Type B pancreatic cell (in vitro differentiated cells): ENCODE measurements at regions not wholly inside any gene's neighbourhood (a gene's known extent, or its start where the extent isn't known, plus 50 kb on each side); places are given as distances from the start of the nearest gene placed in this dataset.

ENCODE experiments used
- DNase-seq: peaks from one replicate; pipeline ENCODE4 v3.0.0; 2021; ENCODE audit warnings: mixed read lengths; ENCODE audit not compliant: unreplicated experiment; ENCODE audit errors: extremely low spot score
- H3K27ac Mint-ChIP-seq: 2 replicates; pipeline ENCODE4 v1.8.0; 2021; ENCODE audit warnings: mild to moderate bottlenecking, mixed read lengths
- H3K27me3 Mint-ChIP-seq: 2 replicates; pipeline ENCODE4 v1.8.0; 2021; ENCODE audit warnings: mixed read lengths
- H3K36me3 Mint-ChIP-seq: 2 replicates; pipeline ENCODE4 v1.8.0; 2021; ENCODE audit warnings: mixed read lengths
- H3K4me1 Mint-ChIP-seq: one replicate; pipeline ENCODE4 v1.8.0; 2021; ENCODE audit warnings: mixed read lengths; ENCODE audit not compliant: unreplicated experiment
- H3K4me3 Mint-ChIP-seq: 2 replicates; pipeline ENCODE4 v1.8.0; 2021; ENCODE audit warnings: mild to moderate bottlenecking, mixed read lengths
- H3K9me3 Mint-ChIP-seq: 2 replicates; pipeline ENCODE4 v1.8.0; 2021; ENCODE audit warnings: mixed read lengths
- CTCF ChIP-seq: fragments of 200-600 bp; sonication (generic); conservative IDR thresholded peaks from 2 replicates; pipeline ENCODE4 v1.5.0; 2021; ENCODE audit warnings: antibody characterized with exemption, mild to moderate bottlenecking

DNA sequence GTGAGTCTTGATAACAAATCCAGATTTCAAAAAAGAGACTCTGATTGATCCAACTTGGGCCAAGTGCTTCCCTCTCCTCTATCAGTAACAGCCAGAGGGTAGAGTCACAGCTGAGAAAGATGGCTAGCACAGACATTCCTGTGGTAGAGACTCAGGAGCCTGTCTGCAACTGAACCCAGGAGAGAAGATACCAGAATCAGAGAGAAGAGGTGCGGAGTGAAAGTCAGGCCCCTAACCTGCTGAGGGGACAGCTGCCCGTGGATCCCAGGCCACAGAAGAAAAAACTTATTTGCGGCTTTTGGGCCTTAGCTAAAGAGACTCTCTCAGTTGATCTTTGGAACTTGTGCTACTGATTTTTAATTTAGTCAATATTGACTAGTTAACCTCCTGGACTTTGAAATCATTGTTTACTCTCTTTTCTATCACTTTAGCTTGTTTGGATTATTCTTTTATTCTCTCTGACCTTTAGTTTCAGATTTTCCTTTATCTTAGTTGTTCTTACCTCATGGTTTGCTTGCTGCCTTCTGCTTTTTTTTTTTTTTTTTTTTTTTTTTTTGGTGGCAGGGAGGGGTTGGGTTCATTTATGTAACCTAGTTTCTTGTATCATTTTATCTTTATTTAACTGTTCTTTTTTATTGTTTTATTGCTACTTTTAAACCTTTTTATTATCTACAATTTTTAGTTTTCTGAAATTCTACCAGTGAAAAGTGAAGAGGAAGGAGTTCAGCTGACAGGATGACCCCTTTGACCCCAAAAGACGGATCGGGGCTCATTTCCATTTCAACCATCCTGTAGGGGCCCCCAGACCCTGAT is 154.9 kb upstream of the KRR1 start:
- Mint-ChIP-seq H3K36me3 (no peaks in the 10 kb centered on the region), H3K9me3 (peaks cover 4% of the 10 kb centered on the region), H3K4me3 (no peak overlapping the region), H3K4me1 (peaks cover 9% of the 10 kb centered on the region), H3K27ac (peak overlapping the region; percentile 52), H3K27me3 (no peaks in the 10 kb centered on the region)
- TF ChIP-seq CTCF: no peak
- DNase-seq: no peak

- Mint-ChIP-seq H3K27ac (no peak overlapping the region), H3K4me1 (peaks cover 9% of the 10 kb centered on the region)
- no peak for DNase-seq
These were observed 153.8 kb upstream of the KRR1 start for GRCh38 chr12:75665216-75665615.

DNA sequence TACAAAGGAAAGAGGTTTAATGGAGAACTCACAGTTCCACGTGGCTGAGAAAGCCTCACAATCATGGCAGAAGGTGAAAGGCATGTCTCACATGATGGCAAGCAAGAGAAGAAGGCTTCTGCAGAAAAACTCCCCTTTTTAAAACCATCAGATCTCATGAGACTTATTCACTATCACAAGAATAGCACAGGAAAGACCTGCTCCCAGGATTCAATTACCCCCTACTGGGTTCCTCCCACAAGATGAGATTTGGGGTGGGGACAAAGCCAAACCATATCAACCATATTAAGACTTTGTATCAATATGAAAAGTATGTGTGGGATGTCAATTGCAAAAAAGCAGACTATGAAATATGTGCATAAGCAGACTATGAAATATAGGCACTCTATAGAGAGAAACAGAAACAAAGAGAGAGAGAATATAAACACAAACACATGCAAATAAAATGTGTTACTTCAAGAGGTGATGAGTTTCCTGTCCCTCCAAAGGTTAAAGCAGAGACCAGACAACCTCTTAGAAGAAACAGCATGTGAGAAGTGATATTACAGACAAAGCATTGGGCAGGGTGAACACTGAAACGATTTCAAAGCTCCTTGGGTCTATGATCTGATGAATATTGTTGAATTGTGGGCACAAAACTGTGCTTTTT is 151.2 kb upstream of the KRR1 start:
- Mint-ChIP-seq H3K4me1 (peaks cover 17% of the 10 kb centered on the region), H3K36me3 (no peaks in the 10 kb centered on the region)

More at GRCh38 chr12:75665216-75665615, 153.8 kb upstream of the KRR1 start:
- H3K36me3 Mint-ChIP-seq: no peaks in the 10 kb centered on the region
- H3K9me3 Mint-ChIP-seq: peaks cover 4% of the 10 kb centered on the region
- no peak for TF ChIP-seq CTCF
- no peaks in the 10 kb centered on the region for H3K27me3 Mint-ChIP-seq
- H3K4me3 Mint-ChIP-seq: no peak overlapping the region

DNA sequence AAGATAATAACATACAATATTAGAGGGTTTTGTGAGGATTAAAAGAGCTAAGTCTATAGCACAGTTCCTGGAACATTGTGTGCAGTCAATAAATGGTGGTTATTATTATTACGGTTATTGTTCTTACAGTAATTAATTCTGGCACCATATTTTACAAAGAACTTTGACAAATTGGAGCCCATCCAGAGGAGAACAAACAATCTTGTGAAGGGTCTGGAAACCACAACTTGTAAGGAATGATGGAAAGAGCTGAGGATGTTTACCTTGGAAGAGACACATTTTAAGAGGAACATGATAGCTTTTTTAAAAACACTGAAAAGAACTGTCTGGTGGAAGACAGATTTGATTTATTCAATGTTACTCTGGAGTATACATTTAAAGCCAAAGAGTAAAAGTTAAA is 150.5 kb upstream of the KRR1 start:
- Mint-ChIP-seq H3K36me3 (no peaks in the 10 kb centered on the region), H3K4me3 (no peak overlapping the region), H3K4me1 (peaks cover 9% of the 10 kb centered on the region), H3K27me3 (no peaks in the 10 kb centered on the region), H3K9me3 (peaks cover 4% of the 10 kb centered on the region), H3K27ac (no peak overlapping the region)
- no peak for DNase-seq
- TF ChIP-seq CTCF: no peak

More for the DNA sequence above, 151.2 kb upstream of the KRR1 start:
- Mint-ChIP-seq H3K9me3 (peaks cover 4% of the 10 kb centered on the region), H3K27ac (no peak overlapping the region), H3K4me3 (no peak overlapping the region), H3K27me3 (no peaks in the 10 kb centered on the region)
- TF ChIP-seq CTCF: no peak
- no peak for DNase-seq

DNA sequence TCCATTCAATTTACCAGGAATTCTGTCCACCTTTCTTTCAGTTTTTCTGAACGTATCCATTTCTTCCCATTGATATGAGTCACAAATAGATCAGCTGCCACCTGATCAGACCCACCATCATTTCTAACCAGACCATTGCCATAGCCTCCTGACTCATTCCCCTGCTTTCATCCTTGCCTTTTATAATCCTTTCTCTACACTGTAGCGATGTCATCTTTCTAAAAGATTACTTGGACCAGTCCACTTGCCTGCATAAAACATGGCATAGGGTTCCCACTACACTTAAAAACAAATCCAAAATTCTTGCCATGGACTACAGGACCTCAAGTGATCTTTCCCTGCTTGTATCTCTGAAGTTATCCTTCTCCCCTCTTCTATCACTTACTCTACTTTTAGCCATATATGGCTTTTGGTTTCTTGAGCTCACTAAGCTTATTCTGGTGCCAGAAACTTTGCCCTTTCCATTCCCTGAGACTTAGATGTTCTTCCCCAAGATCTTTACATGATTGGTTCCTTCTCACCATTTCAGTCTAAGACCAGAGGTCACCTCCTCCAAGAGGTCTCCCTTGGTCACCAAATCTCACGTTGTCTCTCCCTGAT is 149.5 kb upstream of the KRR1 start:
- Mint-ChIP-seq H3K9me3 (peaks cover 4% of the 10 kb centered on the region), H3K4me3 (no peak overlapping the region), H3K36me3 (no peaks in the 10 kb centered on the region), H3K27ac (no peak overlapping the region), H3K27me3 (no peaks in the 10 kb centered on the region), H3K4me1 (peaks cover 8% of the 10 kb centered on the region)
- no peak for TF ChIP-seq CTCF
- no peak for DNase-seq
